ENCODE measurements at regions not wholly inside any gene's neighbourhood (a gene's known extent, or its start where the extent isn't known, plus 50 kb on each side); places are given as distances from the start of the nearest gene placed in this dataset.

DNA sequence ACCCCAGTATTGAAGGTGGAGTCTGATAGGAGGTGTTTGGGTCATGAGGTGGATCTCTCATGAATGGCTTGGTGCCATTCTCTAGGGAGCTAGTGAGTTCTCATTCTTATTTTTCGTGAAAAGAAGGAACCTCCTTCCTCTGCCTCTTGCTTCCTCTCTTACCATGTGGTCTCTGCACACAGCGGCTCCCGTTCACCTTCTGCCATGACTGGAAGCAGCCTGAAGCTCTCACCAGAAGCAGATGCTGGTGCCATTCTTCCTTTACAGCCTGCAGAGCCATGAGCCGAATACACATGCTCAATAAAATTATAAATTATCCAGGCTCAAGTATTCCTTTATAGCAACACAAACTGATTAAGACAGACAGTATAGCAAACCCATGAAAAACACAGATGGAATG is 545.1 kb upstream of the C16orf82 start:
- no peak overlapping the region for H3K27ac ChIP-seq
- TF ChIP-seq, protein P1, sequence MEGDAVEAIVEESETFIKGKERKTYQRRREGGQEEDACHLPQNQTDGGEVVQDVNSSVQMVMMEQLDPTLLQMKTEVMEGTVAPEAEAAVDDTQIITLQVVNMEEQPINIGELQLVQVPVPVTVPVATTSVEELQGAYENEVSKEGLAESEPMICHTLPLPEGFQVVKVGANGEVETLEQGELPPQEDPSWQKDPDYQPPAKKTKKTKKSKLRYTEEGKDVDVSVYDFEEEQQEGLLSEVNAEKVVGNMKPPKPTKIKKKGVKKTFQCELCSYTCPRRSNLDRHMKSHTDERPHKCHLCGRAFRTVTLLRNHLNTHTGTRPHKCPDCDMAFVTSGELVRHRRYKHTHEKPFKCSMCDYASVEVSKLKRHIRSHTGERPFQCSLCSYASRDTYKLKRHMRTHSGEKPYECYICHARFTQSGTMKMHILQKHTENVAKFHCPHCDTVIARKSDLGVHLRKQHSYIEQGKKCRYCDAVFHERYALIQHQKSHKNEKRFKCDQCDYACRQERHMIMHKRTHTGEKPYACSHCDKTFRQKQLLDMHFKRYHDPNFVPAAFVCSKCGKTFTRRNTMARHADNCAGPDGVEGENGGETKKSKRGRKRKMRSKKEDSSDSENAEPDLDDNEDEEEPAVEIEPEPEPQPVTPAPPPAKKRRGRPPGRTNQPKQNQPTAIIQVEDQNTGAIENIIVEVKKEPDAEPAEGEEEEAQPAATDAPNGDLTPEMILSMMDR (IDR thresholded peaks at IDR 0.05): no peak
- no peaks in the 10 kb centered on the region for H3K4me1 ChIP-seq
- no peaks in the 10 kb centered on the region for H3K27me3 ChIP-seq
- H3K36me3 ChIP-seq: no peaks in the 10 kb centered on the region
- no peak for DNase-seq
- no peak overlapping the region for H3K9ac ChIP-seq (ENCODE audit: low read depth in 2 of 2, low read length in 2 of 2)
- intact Hi-C loops (cut with DNase I): no loop called here
- H3K9me3 ChIP-seq: no peaks in the 10 kb centered on the region
- no peak overlapping the region for H3K4me3 ChIP-seq

DNA sequence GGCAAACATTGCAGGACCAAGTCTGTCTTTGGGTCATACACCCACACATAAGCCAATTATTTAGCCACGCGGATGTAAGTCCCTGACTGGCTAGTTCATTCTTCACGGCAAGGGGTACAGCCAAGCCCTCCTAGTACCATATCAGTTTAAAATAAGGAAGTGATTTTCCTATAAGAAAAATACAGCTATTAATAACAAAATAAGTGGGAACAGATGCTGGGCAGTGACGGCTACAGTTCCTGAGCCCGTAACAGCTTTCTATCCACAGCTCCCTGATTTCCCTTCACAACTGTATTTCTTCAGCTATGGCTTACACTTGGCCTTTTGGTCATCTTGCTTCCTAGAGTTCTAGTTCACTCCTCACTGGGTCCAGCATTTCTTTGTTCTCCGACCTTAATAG is 542.4 kb upstream of the C16orf82 start:
- Histone ChIP-seq H3K4me3 (no peak overlapping the region), H3K27ac (no peak overlapping the region), H3K27me3 (no peaks in the 10 kb centered on the region), H3K9me3 (no peaks in the 10 kb centered on the region), H3K36me3 (no peaks in the 10 kb centered on the region), H3K4me1 (no peaks in the 10 kb centered on the region), H3K9ac (ENCODE audit: low read depth in 2 of 2, low read length in 2 of 2) (no peak overlapping the region)
- TF ChIP-seq, protein P1 (IDR thresholded peaks at IDR 0.05): no peak
- no peak for DNase-seq
- intact Hi-C loops (cut with DNase I): no loop called here

DNA sequence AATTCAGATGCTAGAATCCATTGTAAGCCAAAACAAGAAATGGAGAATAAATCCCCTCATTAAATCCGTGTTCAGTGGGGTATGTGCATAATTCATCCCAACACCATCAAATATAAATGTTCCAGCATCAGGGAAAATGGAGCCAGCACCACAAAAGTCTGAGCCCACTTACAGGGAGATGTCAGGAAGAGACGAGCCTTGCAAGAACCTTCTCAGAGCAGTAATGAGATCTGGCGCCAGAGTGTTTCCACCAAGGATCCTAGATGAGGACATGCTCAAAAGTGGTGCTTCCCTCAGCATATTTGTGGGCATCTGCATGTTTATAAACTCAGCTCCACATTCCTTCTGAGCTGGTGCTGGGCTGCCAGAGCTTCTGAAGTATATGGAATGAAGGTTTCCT is 541.9 kb upstream of the C16orf82 start:
- intact Hi-C loops (cut with DNase I): no loop called here
- no peak for DNase-seq
- Histone ChIP-seq H3K9ac (ENCODE audit: low read depth in 2 of 2, low read length in 2 of 2) (no peak overlapping the region), H3K27me3 (no peaks in the 10 kb centered on the region), H3K9me3 (no peaks in the 10 kb centered on the region), H3K4me3 (no peak overlapping the region), H3K4me1 (no peaks in the 10 kb centered on the region), H3K36me3 (no peaks in the 10 kb centered on the region), H3K27ac (no peak overlapping the region)
- TF ChIP-seq, protein P1 (IDR thresholded peaks at IDR 0.05): no peak

DNA sequence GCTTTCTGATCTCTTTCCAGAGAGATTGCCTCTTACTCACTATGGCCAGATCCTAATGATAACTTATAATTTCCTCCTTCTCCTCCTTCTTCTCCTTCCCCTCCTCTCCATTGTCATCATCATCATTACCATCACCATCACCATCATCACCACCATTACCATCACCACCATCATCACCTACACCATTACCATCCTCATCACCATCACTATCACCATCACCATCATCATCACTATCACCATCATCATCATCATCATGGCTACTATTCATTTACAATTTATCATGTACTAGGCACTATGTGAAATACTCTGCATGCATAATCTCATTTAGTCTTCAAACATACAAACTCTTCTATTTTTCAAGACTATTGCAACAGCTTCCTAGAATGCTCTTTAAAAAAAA is 540.9 kb upstream of the C16orf82 start:
- Histone ChIP-seq H3K27me3 (no peaks in the 10 kb centered on the region), H3K36me3 (no peaks in the 10 kb centered on the region), H3K27ac (no peak overlapping the region), H3K4me1 (no peaks in the 10 kb centered on the region), H3K4me3 (no peak overlapping the region), H3K9ac (ENCODE audit: low read depth in 2 of 2, low read length in 2 of 2) (no peak overlapping the region), H3K9me3 (no peaks in the 10 kb centered on the region)
- TF ChIP-seq, protein P1 (IDR thresholded peaks at IDR 0.05): no peak
- DNase-seq: no peak
- intact Hi-C loops (cut with DNase I): no loop called here

DNA sequence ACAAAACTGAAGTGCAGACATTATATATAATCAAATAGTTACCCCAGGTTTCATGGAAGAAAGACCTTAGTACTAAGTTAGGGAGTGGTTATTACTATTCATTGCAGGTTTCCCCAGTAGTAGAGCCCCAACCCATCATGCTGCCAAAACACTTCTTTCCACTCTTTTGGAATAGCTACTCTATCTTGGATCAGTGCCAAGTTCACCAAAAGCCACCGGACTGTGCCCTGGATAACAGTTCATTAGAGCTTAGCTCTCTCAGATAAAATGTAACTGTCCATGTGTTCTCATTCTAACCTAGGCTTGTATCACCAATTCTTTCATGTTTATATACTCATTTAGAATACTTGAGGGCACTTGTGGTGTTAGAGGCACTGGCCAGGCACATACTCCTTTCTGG is 540.1 kb upstream of the C16orf82 start:
- no peak overlapping the region for H3K27ac ChIP-seq
- H3K4me3 ChIP-seq: no peak overlapping the region
- intact Hi-C loops (cut with DNase I): no loop called here

More for the DNA sequence above, 540.1 kb upstream of the C16orf82 start:
- TF ChIP-seq, protein P1 (IDR thresholded peaks at IDR 0.05): no peak
- H3K27me3 ChIP-seq: no peaks in the 10 kb centered on the region
- no peak overlapping the region for H3K9ac ChIP-seq (ENCODE audit: low read depth in 2 of 2, low read length in 2 of 2)
- DNase-seq: no peak
- H3K4me1 ChIP-seq: no peaks in the 10 kb centered on the region
- no peaks in the 10 kb centered on the region for H3K9me3 ChIP-seq
- no peaks in the 10 kb centered on the region for H3K36me3 ChIP-seq
